H9 (cell line): ENCODE measurements at regions not wholly inside any gene's neighbourhood (a gene's known extent, or its start where the extent isn't known, plus 50 kb on each side); places are given as distances from the start of the nearest gene placed in this dataset.

ENCODE experiments used
- DNase-seq: peaks from one replicate; pipeline ENCODE4 v3.0.0-alpha.2; 2017
- H2AFZ ChIP-seq: one replicate; pipeline ENCODE4 v1.6.1; 2013; ENCODE audit warnings: mild to moderate bottlenecking, low read length, control low read depth, moderate library complexity
- H2AK5ac ChIP-seq: 2 replicates; pipeline ENCODE4 v1.6.1; 2013; ENCODE audit warnings: low read length, control low read depth, mixed read lengths; ENCODE audit not compliant: insufficient read length
- H2BK120ac ChIP-seq: one replicate; pipeline ENCODE4 v1.6.1; 2013; ENCODE audit warnings: low read depth, mild to moderate bottlenecking, low read length, control low read depth, inconsistent platforms; ENCODE audit not compliant: poor library complexity, severe bottlenecking
- H2BK12ac ChIP-seq: 2 replicates; pipeline ENCODE4 v1.6.1; 2013; ENCODE audit warnings: low read length, control low read depth, mixed read lengths, low read depth; ENCODE audit not compliant: insufficient read length
- H2BK15ac ChIP-seq: 2 replicates; pipeline ENCODE4 v1.6.1; 2013; ENCODE audit warnings: low read depth, low read length, control low read depth
- H2BK20ac ChIP-seq: one replicate; pipeline ENCODE4 v1.6.1; 2013; ENCODE audit warnings: low read depth, mild to moderate bottlenecking, low read length, control low read depth, inconsistent platforms; ENCODE audit not compliant: poor library complexity, severe bottlenecking
- H2BK5ac ChIP-seq: 2 replicates; pipeline ENCODE4 v1.6.1; 2013; ENCODE audit warnings: low read length, control low read depth, mixed read lengths; ENCODE audit not compliant: insufficient read length
- H3K14ac ChIP-seq: 2 replicates; pipeline ENCODE4 v1.6.1; 2013; ENCODE audit warnings: low read length, control low read depth; ENCODE audit not compliant: insufficient read depth
- H3K18ac ChIP-seq: 2 replicates; pipeline ENCODE4 v1.6.1; 2013; ENCODE audit warnings: low read depth, mild to moderate bottlenecking, mixed read lengths, low read length, control low read depth; ENCODE audit not compliant: insufficient read length
- H3K23ac ChIP-seq: 2 replicates; pipeline ENCODE4 v1.6.1; 2013; ENCODE audit warnings: low read length, control low read depth, mixed read lengths, low read depth; ENCODE audit not compliant: insufficient read length
- H3K23me2 ChIP-seq: 2 replicates; pipeline ENCODE4 v1.6.1; 2013; ENCODE audit warnings: low read depth, mild to moderate bottlenecking, mixed read lengths, low read length, control low read depth; ENCODE audit not compliant: insufficient read length, poor library complexity, severe bottlenecking
- H3K27ac ChIP-seq: 2 replicates; pipeline ENCODE4 v1.5.1; 2013; ENCODE audit warnings: low read length, control low read depth, mixed read lengths, low read depth; ENCODE audit not compliant: insufficient read length
- H3K27me3 ChIP-seq: 2 replicates; pipeline ENCODE4 v1.6.1; 2013; ENCODE audit warnings: low read length, control low read depth, inconsistent platforms; ENCODE audit not compliant: insufficient read depth
- H3K4ac ChIP-seq: 2 replicates; pipeline ENCODE4 v1.6.1; 2013; ENCODE audit warnings: low read depth, mild to moderate bottlenecking, control low read depth, inconsistent platforms, low read length, moderate library complexity
- H3K4me1 ChIP-seq: 2 replicates; pipeline ENCODE4 v1.6.1; 2013; ENCODE audit warnings: low read length, control low read depth, inconsistent platforms; ENCODE audit not compliant: insufficient read depth
- H3K4me2 ChIP-seq: 2 replicates; pipeline ENCODE4 v1.6.1; 2013; ENCODE audit warnings: low read length, control low read depth, mixed read lengths; ENCODE audit not compliant: insufficient read length, insufficient read depth
- H3K56ac ChIP-seq: 2 replicates; pipeline ENCODE4 v1.6.1; 2013; ENCODE audit warnings: low read depth, mild to moderate bottlenecking, mixed read lengths, low read length, control low read depth; ENCODE audit not compliant: insufficient read length
- H3K79me1 ChIP-seq: 2 replicates; pipeline ENCODE4 v1.6.1; 2013; ENCODE audit warnings: low read depth, mild to moderate bottlenecking, moderate library complexity, low read length, control low read depth, inconsistent platforms; ENCODE audit not compliant: insufficient read depth, poor library complexity, severe bottlenecking
- H3K79me2 ChIP-seq: 2 replicates; pipeline ENCODE4 v1.6.1; 2013; ENCODE audit warnings: low read length, control low read depth, inconsistent platforms; ENCODE audit not compliant: insufficient read depth
- H3K9ac ChIP-seq: 2 replicates; pipeline ENCODE4 v1.6.1; 2013; ENCODE audit warnings: low read length, control low read depth, mixed read lengths; ENCODE audit not compliant: insufficient read length; ENCODE audit errors: extremely low read depth
- H3K9me3 ChIP-seq: one replicate; pipeline ENCODE4 v1.6.1; 2013; ENCODE audit warnings: low read depth, low read length, inconsistent platforms; ENCODE audit not compliant: control insufficient read depth
- H3T11ph ChIP-seq: one replicate; pipeline ENCODE4 v1.6.1; 2013; ENCODE audit warnings: mild to moderate bottlenecking, low read length, control low read depth, inconsistent platforms
- H4K20me1 ChIP-seq: one replicate; pipeline ENCODE4 v1.6.1; 2013; ENCODE audit not compliant: control insufficient read depth, insufficient read length, insufficient read depth
- H4K5ac ChIP-seq: 2 replicates; pipeline ENCODE4 v1.6.1; 2013; ENCODE audit warnings: low read depth, mild to moderate bottlenecking, mixed read lengths, low read length, control low read depth; ENCODE audit not compliant: insufficient read length
- H4K8ac ChIP-seq: replicated peaks from 2 replicates; pipeline ENCODE4 v1.6.1; 2013; ENCODE audit warnings: low read length, control low read depth, mixed read lengths, low read depth; ENCODE audit not compliant: insufficient read length
- H4K91ac ChIP-seq: 2 replicates; pipeline ENCODE4 v1.6.1; 2013; ENCODE audit warnings: low read depth, mild to moderate bottlenecking, moderate library complexity, mixed read lengths, low read length, control low read depth; ENCODE audit not compliant: insufficient read length
- H3K27ac Mint-ChIP-seq, 3 experiments: 2 replicates in 2 of 3; 3 replicates in 1 of 3; pipeline ENCODE4 v1.8.0; 2020 to 2021; ENCODE audit warnings: mixed read lengths in 3 of 3, mild to moderate bottlenecking in 1 of 3, moderate library complexity in 1 of 3
- H3K27me3 Mint-ChIP-seq: 2 replicates; pipeline ENCODE4 v1.8.0; 2021; ENCODE audit warnings: low read depth, mild to moderate bottlenecking, moderate library complexity, mixed read lengths
- H3K36me3 Mint-ChIP-seq, 3 experiments: 2 replicates in 2 of 3; 3 replicates in 1 of 3; pipeline ENCODE4 v1.8.0; 2020 to 2021; ENCODE audit warnings: low read depth in 3 of 3, mixed read lengths in 3 of 3; ENCODE audit not compliant: insufficient read depth in 1 of 3
- H3K4me1 Mint-ChIP-seq, 2 experiments: 2 replicates each; pipeline ENCODE4 v1.8.0; 2020; ENCODE audit warnings: mixed read lengths in 2 of 2
- H3K4me3 Mint-ChIP-seq, 2 experiments: 2 replicates in 1 of 2; 3 replicates in 1 of 2; pipeline ENCODE4 v1.8.0; 2020 to 2021; ENCODE audit warnings: mild to moderate bottlenecking in 2 of 2, mixed read lengths in 2 of 2, moderate library complexity in 1 of 2
- H3K9me3 Mint-ChIP-seq, 2 experiments: 2 replicates in 1 of 2; 3 replicates in 1 of 2; pipeline ENCODE4 v1.8.0; 2020; ENCODE audit warnings: mild to moderate bottlenecking in 2 of 2, mixed read lengths in 2 of 2, moderate library complexity in 1 of 2
- WGBS: extraction: QIAGEN DNeasy Blood & Tissue Kit; methylation state at CpG from one replicate; pipeline ENCODE4 v1.1.7; 2013; ENCODE audit warnings: missing lambda C conversion rate, low lambda C conversion rate, mixed read lengths; ENCODE audit not compliant: insufficient read length; ENCODE audit errors: extremely low coverage; 5-methylcytosine and 5-hydroxymethylcytosine counted together
- TF ChIP-seq, protein P1 (sequence below): fragments of 200-600 bp; sonication (generic); conservative IDR thresholded peaks from 3 replicates; pipeline ENCODE4 v1.8.0; 2021; ENCODE audit warnings: antibody characterized with exemption, mild to moderate bottlenecking

DNA sequence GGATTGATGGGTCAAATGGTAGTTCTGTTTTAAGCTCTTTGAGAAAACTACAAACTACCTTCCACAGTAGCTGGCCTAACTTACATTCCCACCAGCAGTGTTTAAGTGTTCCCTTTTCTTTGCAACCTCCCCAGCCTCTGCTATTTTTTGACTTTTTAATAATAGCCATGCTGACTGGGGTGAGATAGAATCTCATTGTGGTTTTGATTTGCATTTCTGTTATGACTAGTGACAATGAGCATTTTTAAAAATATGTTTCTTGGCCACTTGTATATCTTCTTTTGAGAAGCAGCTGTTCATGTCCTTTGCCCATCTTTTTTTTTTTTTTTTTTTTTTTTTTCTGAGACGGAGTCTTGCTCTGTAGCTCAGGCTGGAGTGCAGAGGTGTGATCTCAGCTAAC lies 155.2 kb upstream of the BMPER start:
- no peaks in the 10 kb centered on the region for H3K79me2 ChIP-seq
- H3K4me2 ChIP-seq, result no peak overlapping the region
- DNase-seq, result no peak

More for the DNA sequence above, 155.2 kb upstream of the BMPER start:
- no peaks in the 10 kb centered on the region for H3K36me3 Mint-ChIP-seq
- no peak overlapping the region for H3K56ac ChIP-seq
- H3K9me3 ChIP-seq, result no peaks in the 10 kb centered on the region
- H3K27me3 ChIP-seq, result no peaks in the 10 kb centered on the region
- TF ChIP-seq, protein P1, sequence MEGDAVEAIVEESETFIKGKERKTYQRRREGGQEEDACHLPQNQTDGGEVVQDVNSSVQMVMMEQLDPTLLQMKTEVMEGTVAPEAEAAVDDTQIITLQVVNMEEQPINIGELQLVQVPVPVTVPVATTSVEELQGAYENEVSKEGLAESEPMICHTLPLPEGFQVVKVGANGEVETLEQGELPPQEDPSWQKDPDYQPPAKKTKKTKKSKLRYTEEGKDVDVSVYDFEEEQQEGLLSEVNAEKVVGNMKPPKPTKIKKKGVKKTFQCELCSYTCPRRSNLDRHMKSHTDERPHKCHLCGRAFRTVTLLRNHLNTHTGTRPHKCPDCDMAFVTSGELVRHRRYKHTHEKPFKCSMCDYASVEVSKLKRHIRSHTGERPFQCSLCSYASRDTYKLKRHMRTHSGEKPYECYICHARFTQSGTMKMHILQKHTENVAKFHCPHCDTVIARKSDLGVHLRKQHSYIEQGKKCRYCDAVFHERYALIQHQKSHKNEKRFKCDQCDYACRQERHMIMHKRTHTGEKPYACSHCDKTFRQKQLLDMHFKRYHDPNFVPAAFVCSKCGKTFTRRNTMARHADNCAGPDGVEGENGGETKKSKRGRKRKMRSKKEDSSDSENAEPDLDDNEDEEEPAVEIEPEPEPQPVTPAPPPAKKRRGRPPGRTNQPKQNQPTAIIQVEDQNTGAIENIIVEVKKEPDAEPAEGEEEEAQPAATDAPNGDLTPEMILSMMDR, result no peak
- no peaks in the 10 kb centered on the region; the same call in 1 of the 2 replicates for H3K27me3 Mint-ChIP-seq
- no peak overlapping the region for H3K23ac ChIP-seq
- no peak overlapping the region for H3K27ac ChIP-seq
- no peak overlapping the region for H2BK20ac ChIP-seq
- H3K23me2 ChIP-seq, result no peaks in the 10 kb centered on the region
- H3T11ph ChIP-seq, result no peak overlapping the region
- H4K5ac ChIP-seq, result no peak overlapping the region
- no peak overlapping the region for H2BK120ac ChIP-seq
- no peak overlapping the region for H2BK12ac ChIP-seq
- no peak overlapping the region for H4K91ac ChIP-seq
- no peaks in the 10 kb centered on the region for H4K20me1 ChIP-seq
- no peak overlapping the region for H3K18ac ChIP-seq
- no peak overlapping the region for H2AK5ac ChIP-seq
- no peaks in the 10 kb centered on the region for H3K79me1 ChIP-seq
- H3K4me1 Mint-ChIP-seq, result peaks cover 11 to 23% of the 10 kb centered on the region in 2 experiments
- no peak overlapping the region for H3K14ac ChIP-seq
- H2BK15ac ChIP-seq, result no peak overlapping the region
- H3K27ac Mint-ChIP-seq, result no peak overlapping the region
- H2AFZ ChIP-seq, result no peak overlapping the region
- H3K4ac ChIP-seq, result no peak overlapping the region
- H4K8ac ChIP-seq, result no peak overlapping the region
- no peak overlapping the region for H3K4me3 Mint-ChIP-seq
- H3K9ac ChIP-seq, result no peak overlapping the region
- H2BK5ac ChIP-seq, result no peak overlapping the region
- WGBS, result no CpG with 5 or more reads among the region's 1 CpG
- no peaks in the 10 kb centered on the region for H3K4me1 ChIP-seq
- H3K9me3 Mint-ChIP-seq, result peaks cover 3% of the 10 kb centered on the region in 2 experiments; a peak in 1 of 5 replicates
